ENCODE measurements at regions not wholly inside any gene's neighbourhood (a gene's known extent, or its start where the extent isn't known, plus 50 kb on each side); places are given as distances from the start of the nearest gene placed in this dataset.
"Not testable (repeated sequence)": the region's sequence is repeated elsewhere in the genome, so short reads cannot be mapped to it uniquely, and the experiment has no call there.

GRCh38 chr4:38278255-38278654, 318.1 kb downstream of the PTTG2 start:
- DNase-seq (ENCODE audit: low read depth in 1 of 2, low spot score in 1 of 2) = no peak

GRCh38 chr4:38279077-38279476, 318.9 kb downstream of the PTTG2 start:
- DNase-seq (ENCODE audit: low read depth in 1 of 2, low spot score in 1 of 2) = no peak

GRCh38 chr4:38279650-38280322, 319.6 kb downstream of the PTTG2 start:
- no peak for DNase-seq (ENCODE audit: low read depth in 1 of 2, low spot score in 1 of 2)

- DNase-seq (ENCODE audit: low read depth in 1 of 2, low spot score in 1 of 2) = no peak
Observed at GRCh38 chr4:38280323-38280706, 320.1 kb downstream of the PTTG2 start.

GRCh38 chr4:38281371-38282071, 321.3 kb downstream of the PTTG2 start:
- no peak for DNase-seq (ENCODE audit: low read depth in 1 of 2, low spot score in 1 of 2)

- DNase-seq (ENCODE audit: low read depth in 1 of 2, low spot score in 1 of 2) = no peak
Observed at GRCh38 chr4:38283724-38284123, 323.5 kb downstream of the PTTG2 start.

GRCh38 chr4:38284294-38285030, 324.3 kb downstream of the PTTG2 start:
- DNase-seq (ENCODE audit: low read depth in 1 of 2, low spot score in 1 of 2) = no peak

GRCh38 chr4:38287101-38287851, 327.1 kb downstream of the PTTG2 start:
- DNase-seq (ENCODE audit: low read depth in 1 of 2, low spot score in 1 of 2) = no peak

GRCh38 chr4:38289553-38289952, 329.4 kb downstream of the PTTG2 start:
- no peak for DNase-seq (ENCODE audit: low read depth in 1 of 2, low spot score in 1 of 2)

- DNase-seq (ENCODE audit: low read depth in 1 of 2, low spot score in 1 of 2) = no peak
Observed at GRCh38 chr4:38290366-38290765, 330.2 kb downstream of the PTTG2 start.

GRCh38 chr4:38290914-38291313, 330.7 kb downstream of the PTTG2 start:
- no peak for DNase-seq (ENCODE audit: low read depth in 1 of 2, low spot score in 1 of 2)

- DNase-seq (ENCODE audit: low read depth in 1 of 2, low spot score in 1 of 2) = no peak
Observed at GRCh38 chr4:38292529-38292928, 332.3 kb downstream of the PTTG2 start.

GRCh38 chr4:38294238-38294637, 334.0 kb downstream of the PTTG2 start:
- no peak for DNase-seq (ENCODE audit: low read depth in 1 of 2, low spot score in 1 of 2)

GRCh38 chr4:38297061-38297460, 336.9 kb downstream of the PTTG2 start:
- no peak for DNase-seq (ENCODE audit: low read depth in 1 of 2, low spot score in 1 of 2)

- no peak for DNase-seq (ENCODE audit: low read depth in 1 of 2, low spot score in 1 of 2)
Observed at GRCh38 chr4:38298868-38299713, 338.9 kb downstream of the PTTG2 start.

- no peak for DNase-seq (ENCODE audit: low read depth in 1 of 2, low spot score in 1 of 2)
Observed at GRCh38 chr4:38302910-38303309, 342.7 kb downstream of the PTTG2 start.

- not testable (repeated sequence) for DNase-seq (ENCODE audit: low read depth in 1 of 2, low spot score in 1 of 2)
Observed at GRCh38 chr4:38304460-38304859, 344.3 kb downstream of the PTTG2 start.

GRCh38 chr4:38306482-38307071, 346.4 kb downstream of the PTTG2 start:
- DNase-seq (ENCODE audit: low read depth in 1 of 2, low spot score in 1 of 2) = no peak

- DNase-seq (ENCODE audit: low read depth in 1 of 2, low spot score in 1 of 2) = no peak
Observed at GRCh38 chr4:38308728-38309311, 348.6 kb downstream of the PTTG2 start.

GRCh38 chr4:38309471-38309870, 349.3 kb downstream of the PTTG2 start:
- no peak for DNase-seq (ENCODE audit: low read depth in 1 of 2, low spot score in 1 of 2)
